ENCODE measurements at regions not wholly inside any gene's neighbourhood (a gene's known extent, or its start where the extent isn't known, plus 50 kb on each side); places are given as distances from the start of the nearest gene placed in this dataset.

- no peak overlapping the region for H3K4me3 ChIP-seq
- H3K27ac ChIP-seq = peak overlapping the region in 1 of 5 donors; percentile 55
- no peak for DNase-seq
- TF ChIP-seq CTCF (IDR thresholded peaks at IDR 0.05) = no peak
- no peak for TF ChIP-seq POLR2A (IDR thresholded peaks at IDR 0.05)
- H3K9me3 ChIP-seq (replicated peaks in 1 of 3) = no peaks in the 10 kb centered on the region
- H3K4me1 ChIP-seq (replicated peaks in 1 of 2) = peaks cover 6 to 10% of the 10 kb centered on the region in 2 donors
- intact Hi-C loops (cut with DNase I) = no loop called here
- no peaks in the 10 kb centered on the region for H3K36me3 ChIP-seq (replicated peaks in 1 of 2)
- H3K27me3 ChIP-seq = no peaks in the 10 kb centered on the region
- WGBS, 4 donors = 15 to 22% (median 16%) methylated on average over 7 to 10 of the region's 10 CpGs
Measured at GRCh38 chr11:121800731-121801393, 315.2 kb downstream of the BLID start.

GRCh38 chr11:121800240-121800639 lies 315.8 kb downstream of the BLID start:
- no peaks in the 10 kb centered on the region for H3K9me3 ChIP-seq (replicated peaks in 1 of 3)
- no peaks in the 10 kb centered on the region for H3K36me3 ChIP-seq (replicated peaks in 1 of 2)
- no peak for DNase-seq
- peaks cover 6 to 10% of the 10 kb centered on the region in 2 donors for H3K4me1 ChIP-seq (replicated peaks in 1 of 2)
- no peak overlapping the region for H3K27ac ChIP-seq
- H3K4me3 ChIP-seq = no peak overlapping the region
- TF ChIP-seq POLR2A (IDR thresholded peaks at IDR 0.05) (no peak), CTCF (IDR thresholded peaks at IDR 0.05) (no peak)
- H3K27me3 ChIP-seq = no peaks in the 10 kb centered on the region
- intact Hi-C loops (cut with DNase I) = no loop called here

- TF ChIP-seq POLR2A (IDR thresholded peaks at IDR 0.05) (no peak), CTCF (IDR thresholded peaks at IDR 0.05) (no peak)
- 87 to 99% (median 93%) methylated on average over 3 of the region's 3 CpGs for WGBS, 4 donors
- H3K27ac ChIP-seq = no peak overlapping the region
- no peaks in the 10 kb centered on the region for H3K36me3 ChIP-seq (replicated peaks in 1 of 2)
- no peak overlapping the region for H3K4me3 ChIP-seq
- intact Hi-C loops (cut with DNase I) = no loop called here
- DNase-seq = no peak
- peaks cover 6 to 10% of the 10 kb centered on the region in 2 donors for H3K4me1 ChIP-seq (replicated peaks in 1 of 2)
- no peaks in the 10 kb centered on the region for H3K27me3 ChIP-seq
- no peaks in the 10 kb centered on the region for H3K9me3 ChIP-seq (replicated peaks in 1 of 3)
Measured at GRCh38 chr11:121797496-121797895, 318.5 kb downstream of the BLID start.

- Histone ChIP-seq H3K9me3 (replicated peaks in 1 of 3) (no peaks in the 10 kb centered on the region), H3K27ac (no peak overlapping the region), H3K27me3 (no peaks in the 10 kb centered on the region), H3K4me3 (no peak overlapping the region), H3K4me1 (replicated peaks in 1 of 2) (no peaks in the 10 kb centered on the region), H3K36me3 (replicated peaks in 1 of 2) (no peaks in the 10 kb centered on the region)
- DNase-seq = no peak
- TF ChIP-seq POLR2A (IDR thresholded peaks at IDR 0.05) (no peak), CTCF (IDR thresholded peaks at IDR 0.05) (no peak)
- intact Hi-C loops (cut with DNase I) = no loop called here
- WGBS, 4 donors = 84 to 89% (median 86%) methylated on average over 7 of the region's 7 CpGs
Measured at GRCh38 chr11:121795174-121795573, 320.8 kb downstream of the BLID start.

Data from adrenal gland (tissue), 9 donors.